ENCODE measurements at regions not wholly inside any gene's neighbourhood (a gene's known extent, or its start where the extent isn't known, plus 50 kb on each side); places are given as distances from the start of the nearest gene placed in this dataset.

DNA sequence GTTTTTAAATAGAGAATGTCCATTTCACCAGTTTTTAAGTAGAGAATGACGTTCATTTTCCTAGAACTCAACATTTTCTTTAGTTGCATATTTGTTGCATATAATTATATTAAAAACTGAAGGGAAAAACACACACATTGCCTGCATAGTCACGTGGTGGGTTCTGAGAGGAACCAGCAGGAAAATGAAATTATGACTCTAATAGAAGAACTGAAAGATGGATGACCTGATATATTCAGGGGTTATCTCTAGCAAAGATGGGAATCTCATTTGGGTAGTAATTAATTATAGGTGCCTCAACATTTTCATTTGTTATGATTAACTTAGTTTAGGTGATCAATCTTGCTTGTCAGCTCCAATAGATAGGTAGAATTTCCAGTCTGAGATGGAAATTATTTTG, 288.3 kb downstream of the TRIB2 start:
- WGBS (ENCODE audit: insufficient coverage), result 100% methylated on average over 1 of the region's 2 CpGs
- CTCF ChIA-PET, result interaction anchor here (2.3 kb wide), 1 partner anchor 8 kb away, joined by 6 read pairs; no protein-coding TSS in a partner anchor
- H3K27ac ChIP-seq (ENCODE audit: insufficient read depth in 1 of 2, low read depth in 1 of 2, low read length in 2 of 2, poor library complexity in 1 of 2, severe bottlenecking in 2 of 2), result no peak overlapping the region
- no peaks in the 10 kb centered on the region for H3K36me3 ChIP-seq (ENCODE audit: control insufficient read depth in 4 of 4, insufficient read depth in 4 of 4, low read length in 3 of 4)
- H3K4me3 ChIP-seq (ENCODE audit: control insufficient read depth in 1 of 7, extremely low read depth in 1 of 7, insufficient read depth in 4 of 7, low read depth in 2 of 7, low read length in 6 of 7), result no peak overlapping the region
- H3K4me1 ChIP-seq (ENCODE audit: control extremely low read depth in 1 of 4, control insufficient read depth in 4 of 4, insufficient read depth in 4 of 4, low read length in 3 of 4), result peaks cover 0 to 13% (median 7%) of the 10 kb centered on the region in 4 experiments
- POLR2A ChIA-PET, result interaction anchor here (0.6 kb wide), 1 partner anchor 165 kb away, joined by 4 read pairs; no protein-coding TSS in a partner anchor
- H3K27me3 ChIP-seq (replicated peaks in 2 of 5; ENCODE audit: control insufficient read depth in 4 of 5, insufficient read depth in 5 of 5, low read length in 4 of 5), result peaks cover 0 to 35% (median 6%) of the 10 kb centered on the region in 5 experiments
- DNase-seq, result no peak
- no peaks in the 10 kb centered on the region for H3K9me3 ChIP-seq (ENCODE audit: control extremely low read depth in 1 of 5, control insufficient read depth in 4 of 5, insufficient read depth in 2 of 5, low read depth in 1 of 5, low read length in 4 of 5)

DNA sequence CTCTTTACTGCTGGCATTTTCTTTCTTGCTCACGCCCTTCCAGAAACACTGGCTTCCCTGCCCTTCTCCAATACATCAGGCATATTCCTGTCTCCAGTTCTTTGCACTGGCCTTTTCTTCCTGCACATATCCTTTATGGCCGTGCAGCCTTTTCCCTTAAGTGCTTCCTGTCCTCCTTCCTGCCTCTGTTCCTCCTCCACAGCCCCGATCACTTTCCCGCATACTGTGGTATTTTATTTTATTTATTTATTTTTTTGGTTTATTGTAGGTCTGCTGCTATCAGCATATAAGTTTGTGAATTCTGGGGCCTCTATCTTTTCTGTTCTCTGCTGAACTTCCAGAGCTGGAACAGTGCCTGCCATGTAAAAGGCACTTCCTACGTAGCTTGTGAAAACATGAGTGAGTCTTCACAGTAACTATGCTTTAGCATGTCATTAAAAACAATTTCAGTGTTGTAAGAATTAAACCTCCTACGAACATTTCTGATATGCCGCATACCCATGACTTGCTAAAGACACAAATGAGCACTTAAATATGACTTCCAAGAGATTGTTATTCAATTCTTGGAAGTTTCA, 289.1 kb downstream of the TRIB2 start:
- ChIA-PET POLR2A (no interaction called here), CTCF (interaction anchor here (1.1 to 3.0 kb wide), 16 partner anchors 8 to 1176 kb away, joined by 3 to 34 read pairs (median 4); no protein-coding TSS in a partner anchor)
- WGBS (ENCODE audit: insufficient coverage), result 100% methylated on average over 2 of the region's 7 CpGs
- Histone ChIP-seq H3K27ac (ENCODE audit: insufficient read depth in 1 of 2, low read depth in 1 of 2, low read length in 2 of 2, poor library complexity in 1 of 2, severe bottlenecking in 2 of 2) (no peak overlapping the region), H3K4me1 (ENCODE audit: control extremely low read depth in 1 of 4, control insufficient read depth in 4 of 4, insufficient read depth in 4 of 4, low read length in 3 of 4) (peaks cover 0 to 7% (median 4%) of the 10 kb centered on the region in 4 experiments), H3K27me3 (replicated peaks in 2 of 5; ENCODE audit: control insufficient read depth in 4 of 5, insufficient read depth in 5 of 5, low read length in 4 of 5) (peaks cover 0 to 35% (median 9%) of the 10 kb centered on the region in 5 experiments), H3K9me3 (ENCODE audit: control extremely low read depth in 1 of 5, control insufficient read depth in 4 of 5, insufficient read depth in 2 of 5, low read depth in 1 of 5, low read length in 4 of 5) (no peaks in the 10 kb centered on the region), H3K4me3 (ENCODE audit: control insufficient read depth in 1 of 7, extremely low read depth in 1 of 7, insufficient read depth in 4 of 7, low read depth in 2 of 7, low read length in 6 of 7) (no peak overlapping the region), H3K36me3 (ENCODE audit: control insufficient read depth in 4 of 4, insufficient read depth in 4 of 4, low read length in 3 of 4) (no peaks in the 10 kb centered on the region)
- no peak for DNase-seq

DNA sequence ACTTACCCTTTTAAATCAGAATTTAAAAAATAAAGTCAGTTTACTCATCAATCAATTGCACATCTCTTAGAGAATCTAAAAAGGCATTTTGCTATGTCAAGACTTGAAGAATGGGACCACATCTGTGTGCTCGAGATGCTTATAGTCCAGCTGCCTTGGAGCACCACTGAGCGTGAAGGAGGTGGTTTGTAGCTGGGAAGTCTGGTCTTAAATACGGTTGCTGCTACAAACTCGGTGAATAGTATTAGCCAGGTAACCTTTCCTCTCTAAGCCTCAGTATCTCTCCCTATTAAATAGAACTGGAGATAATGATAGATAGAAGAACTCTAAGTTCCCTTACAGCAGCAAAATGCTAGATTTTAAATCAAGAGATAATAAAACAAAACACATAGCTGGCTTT, 289.7 kb downstream of the TRIB2 start:
- CTCF ChIA-PET, result interaction anchor here (0.9 to 3.0 kb wide), 31 partner anchors 8 to 1177 kb away, joined by 3 to 34 read pairs (median 4); no protein-coding TSS in a partner anchor
- H3K9me3 ChIP-seq (ENCODE audit: control extremely low read depth in 1 of 5, control insufficient read depth in 4 of 5, insufficient read depth in 2 of 5, low read depth in 1 of 5, low read length in 4 of 5), result no peaks in the 10 kb centered on the region
- 67% methylated on average over 1 of the region's 4 CpGs for WGBS (ENCODE audit: insufficient coverage)
- peaks cover 0 to 35% (median 9%) of the 10 kb centered on the region in 5 experiments for H3K27me3 ChIP-seq (replicated peaks in 2 of 5; ENCODE audit: control insufficient read depth in 4 of 5, insufficient read depth in 5 of 5, low read length in 4 of 5)
- POLR2A ChIA-PET, result no interaction called here
- H3K27ac ChIP-seq (ENCODE audit: insufficient read depth in 1 of 2, low read depth in 1 of 2, low read length in 2 of 2, poor library complexity in 1 of 2, severe bottlenecking in 2 of 2), result no peak overlapping the region
- H3K4me3 ChIP-seq (ENCODE audit: control insufficient read depth in 1 of 7, extremely low read depth in 1 of 7, insufficient read depth in 4 of 7, low read depth in 2 of 7, low read length in 6 of 7), result no peak overlapping the region
- DNase-seq, result no peak
- peaks cover 0 to 2% (median under 1%) of the 10 kb centered on the region in 4 experiments for H3K4me1 ChIP-seq (ENCODE audit: control extremely low read depth in 1 of 4, control insufficient read depth in 4 of 4, insufficient read depth in 4 of 4, low read length in 3 of 4)
- no peaks in the 10 kb centered on the region for H3K36me3 ChIP-seq (ENCODE audit: control insufficient read depth in 4 of 4, insufficient read depth in 4 of 4, low read length in 3 of 4)

DNA sequence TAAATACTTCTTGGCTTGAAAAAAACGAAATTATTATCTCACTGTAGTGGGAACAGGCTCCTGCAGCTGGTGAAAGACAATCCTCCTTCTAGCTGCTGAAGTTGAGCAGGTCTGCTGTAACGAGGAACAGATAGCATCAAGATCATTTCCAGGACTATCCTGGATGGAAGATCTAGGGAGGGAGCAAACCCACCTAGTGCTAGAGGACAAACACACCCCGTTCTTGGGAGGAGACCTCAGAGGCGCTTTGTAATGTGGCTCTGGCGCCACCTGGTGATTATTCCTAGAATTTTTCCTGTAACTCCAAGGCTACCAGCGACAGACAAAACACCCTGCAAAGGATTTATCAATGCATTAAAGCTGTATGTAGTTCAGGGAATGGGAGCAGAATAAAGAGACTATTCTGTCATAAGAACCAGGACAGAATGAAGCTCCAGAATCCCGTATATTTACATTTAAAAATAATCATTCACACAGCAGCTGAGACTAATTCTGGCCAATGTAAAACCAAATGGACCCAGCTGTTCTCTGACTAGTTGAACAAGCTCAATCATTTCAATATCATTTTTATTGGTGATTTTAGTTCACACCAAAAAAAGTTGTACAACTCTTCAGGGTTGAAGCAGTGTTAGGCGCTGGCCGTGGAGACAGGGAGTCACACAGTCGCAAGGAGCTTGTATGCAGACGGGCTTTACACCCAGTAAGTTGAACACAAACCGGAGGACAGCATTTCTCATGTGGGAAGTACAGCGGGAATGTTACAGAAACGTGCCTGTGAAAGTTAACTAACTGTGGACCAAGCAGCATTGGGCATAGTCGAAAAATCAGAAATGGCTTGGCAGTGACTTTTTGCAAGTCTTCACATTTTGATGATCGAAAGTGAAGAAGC, 290.3 kb downstream of the TRIB2 start:
- 52% methylated on average over 13 of the region's 16 CpGs for WGBS (ENCODE audit: insufficient coverage)
- H3K27me3 ChIP-seq (replicated peaks in 2 of 5; ENCODE audit: control insufficient read depth in 4 of 5, insufficient read depth in 5 of 5, low read length in 4 of 5), result peaks cover 0 to 32% (median 9%) of the 10 kb centered on the region in 5 experiments
- POLR2A ChIA-PET, result no interaction called here
- CTCF ChIA-PET, result interaction anchor here (0.6 to 3.0 kb wide), 42 partner anchors 9 to 1200 kb away, joined by 3 to 34 read pairs (median 4); no protein-coding TSS in a partner anchor
- H3K36me3 ChIP-seq (ENCODE audit: control insufficient read depth in 4 of 4, insufficient read depth in 4 of 4, low read length in 3 of 4), result no peaks in the 10 kb centered on the region
- peak; percentile 63 to 74 (median 65) for DNase-seq
- no peak overlapping the region for H3K27ac ChIP-seq (ENCODE audit: insufficient read depth in 1 of 2, low read depth in 1 of 2, low read length in 2 of 2, poor library complexity in 1 of 2, severe bottlenecking in 2 of 2)
- H3K9me3 ChIP-seq (ENCODE audit: control extremely low read depth in 1 of 5, control insufficient read depth in 4 of 5, insufficient read depth in 2 of 5, low read depth in 1 of 5, low read length in 4 of 5), result no peaks in the 10 kb centered on the region
- H3K4me3 ChIP-seq (ENCODE audit: control insufficient read depth in 1 of 7, extremely low read depth in 1 of 7, insufficient read depth in 4 of 7, low read depth in 2 of 7, low read length in 6 of 7), result no peak overlapping the region
- H3K4me1 ChIP-seq (ENCODE audit: control extremely low read depth in 1 of 4, control insufficient read depth in 4 of 4, insufficient read depth in 4 of 4, low read length in 3 of 4), result no peaks in the 10 kb centered on the region

DNA sequence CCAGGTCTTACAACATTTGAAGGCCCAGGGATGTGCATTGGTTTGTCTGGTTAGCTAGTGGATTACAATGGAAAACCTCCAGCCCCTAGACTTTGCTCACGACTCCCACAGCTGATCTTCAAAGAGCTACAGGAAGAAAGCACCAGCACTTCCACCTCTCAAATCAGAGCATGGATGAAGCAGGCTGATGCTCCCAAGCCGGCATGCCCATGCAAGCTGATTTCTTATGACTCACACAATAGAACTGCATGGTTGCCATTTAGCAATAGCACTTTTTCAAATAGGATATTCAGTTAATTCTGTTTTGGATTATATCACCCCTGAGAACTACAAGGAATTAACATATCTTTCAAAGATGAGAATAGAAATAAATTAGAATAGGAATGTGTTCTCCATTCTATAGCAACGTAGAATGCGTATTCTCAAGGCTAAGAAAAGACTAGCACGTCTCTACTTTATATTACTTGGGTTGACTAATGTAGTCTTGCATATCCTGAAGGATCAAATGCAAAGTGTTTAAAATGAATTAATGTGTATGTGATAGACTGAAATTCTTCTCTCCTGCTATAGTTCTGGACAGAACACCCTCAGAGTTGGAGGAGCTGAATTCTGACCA, 292.4 kb downstream of the TRIB2 start:
- Histone ChIP-seq H3K36me3 (ENCODE audit: control insufficient read depth in 4 of 4, insufficient read depth in 4 of 4, low read length in 3 of 4) (no peaks in the 10 kb centered on the region), H3K4me3 (ENCODE audit: control insufficient read depth in 1 of 7, extremely low read depth in 1 of 7, insufficient read depth in 4 of 7, low read depth in 2 of 7, low read length in 6 of 7) (no peak overlapping the region), H3K4me1 (ENCODE audit: control extremely low read depth in 1 of 4, control insufficient read depth in 4 of 4, insufficient read depth in 4 of 4, low read length in 3 of 4) (no peaks in the 10 kb centered on the region), H3K9me3 (ENCODE audit: control extremely low read depth in 1 of 5, control insufficient read depth in 4 of 5, insufficient read depth in 2 of 5, low read depth in 1 of 5, low read length in 4 of 5) (no peaks in the 10 kb centered on the region), H3K27ac (ENCODE audit: insufficient read depth in 1 of 2, low read depth in 1 of 2, low read length in 2 of 2, poor library complexity in 1 of 2, severe bottlenecking in 2 of 2) (no peak overlapping the region), H3K27me3 (replicated peaks in 2 of 5; ENCODE audit: control insufficient read depth in 4 of 5, insufficient read depth in 5 of 5, low read length in 4 of 5) (peaks cover 0 to 21% (median 7%) of the 10 kb centered on the region in 5 experiments)
- CTCF ChIA-PET, result interaction anchor here (1.3 kb wide), 1 partner anchor 78 kb away, joined by 3 read pairs; no protein-coding TSS in a partner anchor
- WGBS (ENCODE audit: insufficient coverage), result 96% methylated on average over 4 of the region's 5 CpGs
- POLR2A ChIA-PET, result no interaction called here
- DNase-seq, result no peak

DNA sequence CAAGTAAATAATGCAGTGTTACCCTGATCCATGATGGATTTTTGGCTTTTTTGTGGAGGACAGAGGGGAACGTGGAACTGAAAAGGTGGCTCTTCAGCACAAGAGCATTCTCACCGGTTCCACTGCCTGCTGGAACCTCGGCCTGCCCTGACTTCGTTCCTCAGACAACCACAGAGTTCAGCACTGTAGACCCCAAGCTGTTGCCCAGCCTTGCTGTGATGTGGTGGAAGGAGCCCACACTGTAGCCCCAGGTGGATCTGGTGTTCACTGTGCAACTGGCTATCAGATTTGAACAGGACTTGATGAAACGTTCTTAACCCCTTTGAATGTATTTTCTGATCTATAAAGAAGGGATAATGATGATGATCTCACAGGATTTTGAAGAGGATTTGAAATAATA, 293.5 kb downstream of the TRIB2 start:
- ChIA-PET CTCF (interaction anchor here (1.3 kb wide), 1 partner anchor 79 kb away, joined by 3 read pairs; no protein-coding TSS in a partner anchor), POLR2A (no interaction called here)
- WGBS (ENCODE audit: insufficient coverage), result 94% methylated on average over 5 of the region's 5 CpGs

More for the DNA sequence above, 293.5 kb downstream of the TRIB2 start:
- Histone ChIP-seq H3K4me1 (ENCODE audit: control extremely low read depth in 1 of 4, control insufficient read depth in 4 of 4, insufficient read depth in 4 of 4, low read length in 3 of 4) (no peaks in the 10 kb centered on the region), H3K4me3 (ENCODE audit: control insufficient read depth in 1 of 7, extremely low read depth in 1 of 7, insufficient read depth in 4 of 7, low read depth in 2 of 7, low read length in 6 of 7) (no peak overlapping the region), H3K9me3 (ENCODE audit: control extremely low read depth in 1 of 5, control insufficient read depth in 4 of 5, insufficient read depth in 2 of 5, low read depth in 1 of 5, low read length in 4 of 5) (no peaks in the 10 kb centered on the region), H3K27ac (ENCODE audit: insufficient read depth in 1 of 2, low read depth in 1 of 2, low read length in 2 of 2, poor library complexity in 1 of 2, severe bottlenecking in 2 of 2) (no peak overlapping the region), H3K36me3 (ENCODE audit: control insufficient read depth in 4 of 4, insufficient read depth in 4 of 4, low read length in 3 of 4) (no peaks in the 10 kb centered on the region), H3K27me3 (replicated peaks in 2 of 5; ENCODE audit: control insufficient read depth in 4 of 5, insufficient read depth in 5 of 5, low read length in 4 of 5) (peaks cover 0 to 21% (median 7%) of the 10 kb centered on the region in 5 experiments)
- no peak for DNase-seq

Measured in common myeloid progenitor, CD34-positive (primary cell).